ENCODE measurements at regions not wholly inside any gene's neighbourhood (a gene's known extent, or its start where the extent isn't known, plus 50 kb on each side); places are given as distances from the start of the nearest gene placed in this dataset.

DNA sequence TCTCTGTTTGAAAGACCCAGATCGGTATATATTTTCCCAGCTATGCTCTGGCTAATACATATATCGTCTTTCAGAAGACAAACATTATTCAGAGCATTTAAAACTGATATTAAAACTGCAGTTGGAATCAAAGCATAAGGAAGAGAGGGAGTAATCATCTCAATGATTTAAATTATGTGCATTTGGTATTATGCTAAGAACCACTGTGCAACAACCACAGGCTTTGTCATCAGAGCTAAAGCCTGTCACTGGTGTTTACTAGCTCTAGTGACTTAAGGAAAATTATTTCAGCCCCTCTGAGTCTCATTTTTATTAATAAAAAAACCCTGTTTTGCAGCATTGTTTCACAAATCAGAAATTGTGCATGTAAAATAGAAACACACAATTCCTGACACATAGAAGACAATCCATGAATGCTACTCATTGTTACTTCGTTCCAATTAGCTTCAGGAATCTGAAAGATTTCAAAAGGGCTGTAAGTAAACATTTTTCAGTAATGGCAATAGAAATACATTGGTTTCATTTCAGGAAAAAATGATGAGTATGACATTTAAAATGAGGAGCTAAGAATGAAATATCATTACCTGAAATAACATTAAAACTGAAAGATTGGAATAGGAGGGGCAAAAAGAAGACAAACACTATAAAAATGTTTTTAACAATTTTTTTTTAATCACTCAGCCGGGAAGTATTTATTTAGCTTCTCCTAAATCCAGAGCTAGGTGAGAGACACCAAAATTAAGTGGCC lies 136.5 kb upstream of the ADAMTS18 start:
- TF ChIP-seq, protein P1, sequence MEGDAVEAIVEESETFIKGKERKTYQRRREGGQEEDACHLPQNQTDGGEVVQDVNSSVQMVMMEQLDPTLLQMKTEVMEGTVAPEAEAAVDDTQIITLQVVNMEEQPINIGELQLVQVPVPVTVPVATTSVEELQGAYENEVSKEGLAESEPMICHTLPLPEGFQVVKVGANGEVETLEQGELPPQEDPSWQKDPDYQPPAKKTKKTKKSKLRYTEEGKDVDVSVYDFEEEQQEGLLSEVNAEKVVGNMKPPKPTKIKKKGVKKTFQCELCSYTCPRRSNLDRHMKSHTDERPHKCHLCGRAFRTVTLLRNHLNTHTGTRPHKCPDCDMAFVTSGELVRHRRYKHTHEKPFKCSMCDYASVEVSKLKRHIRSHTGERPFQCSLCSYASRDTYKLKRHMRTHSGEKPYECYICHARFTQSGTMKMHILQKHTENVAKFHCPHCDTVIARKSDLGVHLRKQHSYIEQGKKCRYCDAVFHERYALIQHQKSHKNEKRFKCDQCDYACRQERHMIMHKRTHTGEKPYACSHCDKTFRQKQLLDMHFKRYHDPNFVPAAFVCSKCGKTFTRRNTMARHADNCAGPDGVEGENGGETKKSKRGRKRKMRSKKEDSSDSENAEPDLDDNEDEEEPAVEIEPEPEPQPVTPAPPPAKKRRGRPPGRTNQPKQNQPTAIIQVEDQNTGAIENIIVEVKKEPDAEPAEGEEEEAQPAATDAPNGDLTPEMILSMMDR (IDR thresholded peaks at IDR 0.05), result no peak
- no peak for TF ChIP-seq POLR2A (IDR thresholded peaks at IDR 0.05)

Measured in right lobe of liver (tissue), 4 donors.